Breast epithelium (tissue), 3 donors: ENCODE measurements at regions not wholly inside any gene's neighbourhood (a gene's known extent, or its start where the extent isn't known, plus 50 kb on each side); places are given as distances from the start of the nearest gene placed in this dataset.

ENCODE experiments used
- POLR2A ChIP-seq: fragments of 450-650 bp; IDR thresholded peaks from one replicate; pipeline ENCODE4 v1.6.1; 2016; ENCODE audit warnings: antibody characterized with exemption, mild to moderate bottlenecking, moderate library complexity
- TF ChIP-seq, protein P1 (sequence below), 3 donors: fragments of 450-650 bp; IDR thresholded peaks; one replicate each; pipeline ENCODE4 v1.5.1; 2016 to 2017; ENCODE audit warnings: antibody characterized with exemption in 3 of 3, mild to moderate bottlenecking in 3 of 3, moderate library complexity in 3 of 3

DNA sequence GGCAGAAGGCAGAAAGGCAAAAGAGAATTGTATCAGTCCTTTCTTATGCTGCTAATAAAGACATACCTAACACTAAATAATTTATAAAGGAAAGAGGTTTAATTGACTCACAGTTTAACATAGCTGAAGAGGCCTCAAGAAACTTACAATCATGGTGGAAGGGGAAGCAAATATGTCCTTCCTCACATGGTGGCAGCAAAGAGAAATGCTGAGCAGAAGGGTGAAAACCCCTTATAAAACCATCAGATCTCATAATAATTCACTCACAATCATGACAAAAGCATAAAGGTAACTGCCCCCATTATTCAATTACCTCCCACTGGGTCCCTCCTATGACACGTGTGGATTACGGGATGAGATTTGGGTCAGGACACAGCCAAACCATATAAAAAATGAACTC is 312.5 kb upstream of the PTGER4 start:
- TF ChIP-seq, protein P1, sequence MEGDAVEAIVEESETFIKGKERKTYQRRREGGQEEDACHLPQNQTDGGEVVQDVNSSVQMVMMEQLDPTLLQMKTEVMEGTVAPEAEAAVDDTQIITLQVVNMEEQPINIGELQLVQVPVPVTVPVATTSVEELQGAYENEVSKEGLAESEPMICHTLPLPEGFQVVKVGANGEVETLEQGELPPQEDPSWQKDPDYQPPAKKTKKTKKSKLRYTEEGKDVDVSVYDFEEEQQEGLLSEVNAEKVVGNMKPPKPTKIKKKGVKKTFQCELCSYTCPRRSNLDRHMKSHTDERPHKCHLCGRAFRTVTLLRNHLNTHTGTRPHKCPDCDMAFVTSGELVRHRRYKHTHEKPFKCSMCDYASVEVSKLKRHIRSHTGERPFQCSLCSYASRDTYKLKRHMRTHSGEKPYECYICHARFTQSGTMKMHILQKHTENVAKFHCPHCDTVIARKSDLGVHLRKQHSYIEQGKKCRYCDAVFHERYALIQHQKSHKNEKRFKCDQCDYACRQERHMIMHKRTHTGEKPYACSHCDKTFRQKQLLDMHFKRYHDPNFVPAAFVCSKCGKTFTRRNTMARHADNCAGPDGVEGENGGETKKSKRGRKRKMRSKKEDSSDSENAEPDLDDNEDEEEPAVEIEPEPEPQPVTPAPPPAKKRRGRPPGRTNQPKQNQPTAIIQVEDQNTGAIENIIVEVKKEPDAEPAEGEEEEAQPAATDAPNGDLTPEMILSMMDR (IDR thresholded peaks at IDR 0.05), result no peak
- TF ChIP-seq POLR2A, result no peak
